ENCODE measurements at regions not wholly inside any gene's neighbourhood (a gene's known extent, or its start where the extent isn't known, plus 50 kb on each side); places are given as distances from the start of the nearest gene placed in this dataset.

DNA sequence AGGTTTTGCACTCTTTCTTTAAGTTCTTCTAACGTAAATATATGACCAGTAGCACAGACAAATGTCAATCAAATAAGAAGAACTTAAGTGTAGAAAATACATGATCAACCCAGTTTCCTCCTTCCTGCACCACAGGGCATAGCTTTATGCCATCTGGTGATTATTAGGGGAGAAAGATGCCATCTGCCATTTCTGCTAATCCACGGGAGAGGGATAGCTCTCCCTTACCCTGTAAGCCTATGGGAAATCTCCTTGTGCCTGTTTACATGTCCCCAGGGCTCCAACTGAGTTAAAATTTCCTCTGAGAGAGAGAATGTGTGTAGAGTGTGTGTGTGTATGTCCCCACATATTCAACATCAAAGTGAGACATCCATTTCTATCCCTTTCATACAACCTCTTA is 135.9 kb downstream of the RSL24D1 start:
- no peak overlapping the region for H3K27ac ChIP-seq (replicated peaks in 1 of 4)

DNA sequence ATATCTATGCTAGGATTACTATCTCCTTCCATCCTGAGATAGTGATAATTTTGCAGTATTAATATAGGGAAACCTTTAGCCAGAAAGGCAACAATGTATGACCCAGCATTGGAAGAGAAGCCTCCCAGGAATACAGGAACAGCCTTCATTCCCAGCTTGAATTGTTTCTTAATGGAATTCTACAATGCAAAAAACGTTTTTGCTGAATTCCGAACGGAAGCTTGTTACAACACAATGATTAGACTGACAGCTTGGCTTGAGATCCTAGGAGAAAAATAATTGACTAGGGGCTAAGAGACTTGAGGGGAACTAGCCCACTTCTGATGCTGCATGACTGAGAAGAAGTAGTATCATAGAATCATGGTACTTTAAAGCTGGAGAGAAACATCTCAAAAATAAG is 140.2 kb downstream of the RSL24D1 start:
- Histone ChIP-seq H3K4me1 (no peaks in the 10 kb centered on the region), H3K36me3 (no peaks in the 10 kb centered on the region), H3K27me3 (no peaks in the 10 kb centered on the region), H3K9me3 (no peaks in the 10 kb centered on the region), H3K27ac (replicated peaks in 1 of 4) (no peak overlapping the region), H3K4me3 (no peak overlapping the region)
- no peak for TF ChIP-seq POLR2AphosphoS5 (IDR thresholded peaks at IDR 0.05)
- TF ChIP-seq, protein P1, sequence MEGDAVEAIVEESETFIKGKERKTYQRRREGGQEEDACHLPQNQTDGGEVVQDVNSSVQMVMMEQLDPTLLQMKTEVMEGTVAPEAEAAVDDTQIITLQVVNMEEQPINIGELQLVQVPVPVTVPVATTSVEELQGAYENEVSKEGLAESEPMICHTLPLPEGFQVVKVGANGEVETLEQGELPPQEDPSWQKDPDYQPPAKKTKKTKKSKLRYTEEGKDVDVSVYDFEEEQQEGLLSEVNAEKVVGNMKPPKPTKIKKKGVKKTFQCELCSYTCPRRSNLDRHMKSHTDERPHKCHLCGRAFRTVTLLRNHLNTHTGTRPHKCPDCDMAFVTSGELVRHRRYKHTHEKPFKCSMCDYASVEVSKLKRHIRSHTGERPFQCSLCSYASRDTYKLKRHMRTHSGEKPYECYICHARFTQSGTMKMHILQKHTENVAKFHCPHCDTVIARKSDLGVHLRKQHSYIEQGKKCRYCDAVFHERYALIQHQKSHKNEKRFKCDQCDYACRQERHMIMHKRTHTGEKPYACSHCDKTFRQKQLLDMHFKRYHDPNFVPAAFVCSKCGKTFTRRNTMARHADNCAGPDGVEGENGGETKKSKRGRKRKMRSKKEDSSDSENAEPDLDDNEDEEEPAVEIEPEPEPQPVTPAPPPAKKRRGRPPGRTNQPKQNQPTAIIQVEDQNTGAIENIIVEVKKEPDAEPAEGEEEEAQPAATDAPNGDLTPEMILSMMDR (IDR thresholded peaks at IDR 0.05) = no peak
- no peak for TF ChIP-seq POLR2A (IDR thresholded peaks at IDR 0.05; ENCODE audit: low read depth)
- TF ChIP-seq EP300 (IDR thresholded peaks at IDR 0.05) = no peak
- intact Hi-C loops (cut with DNase I) = no loop called here
- DNase-seq (ENCODE audit: extremely low spot score) = no peak
- WGBS = 70% methylated on average over 3 of the region's 3 CpGs

More for the DNA sequence above, 135.9 kb downstream of the RSL24D1 start:
- no peak overlapping the region for H3K4me3 ChIP-seq
- intact Hi-C loops (cut with DNase I) = no loop called here
- 75% methylated on average over 2 of the region's 2 CpGs for WGBS
- H3K36me3 ChIP-seq = no peaks in the 10 kb centered on the region
- no peaks in the 10 kb centered on the region for H3K4me1 ChIP-seq
- H3K9me3 ChIP-seq = no peaks in the 10 kb centered on the region
- no peak for TF ChIP-seq EP300 (IDR thresholded peaks at IDR 0.05)
- TF ChIP-seq, protein P1 (IDR thresholded peaks at IDR 0.05) = no peak
- no peak for TF ChIP-seq POLR2A (IDR thresholded peaks at IDR 0.05; ENCODE audit: low read depth)
- TF ChIP-seq POLR2AphosphoS5 (IDR thresholded peaks at IDR 0.05) = no peak
- H3K27me3 ChIP-seq = no peaks in the 10 kb centered on the region
- DNase-seq (ENCODE audit: extremely low spot score) = no peak

DNA sequence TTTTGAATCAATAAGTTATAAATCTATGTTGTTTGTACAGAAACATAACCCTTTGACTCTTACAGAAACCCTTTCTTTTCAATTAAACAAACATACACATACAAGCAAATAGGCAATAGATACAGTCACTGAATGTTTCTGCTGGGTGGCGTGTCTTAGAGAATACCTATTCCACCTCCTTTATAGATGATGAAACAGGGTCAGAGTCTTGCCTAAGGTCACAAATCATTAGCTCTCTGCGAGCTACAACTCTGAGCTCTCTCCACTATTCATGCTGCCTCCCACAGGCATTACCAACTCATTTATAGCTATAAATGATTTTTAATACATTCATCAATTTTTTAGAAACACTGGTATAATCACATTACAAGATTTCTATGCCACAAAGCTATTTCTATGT is 152.6 kb downstream of the RSL24D1 start:
- no peak for DNase-seq (ENCODE audit: extremely low spot score)
- Histone ChIP-seq H3K9me3 (no peaks in the 10 kb centered on the region), H3K27ac (replicated peaks in 1 of 4) (no peak overlapping the region), H3K27me3 (peaks cover 0 to 6% (median 0%) of the 10 kb centered on the region in 4 donors), H3K36me3 (no peaks in the 10 kb centered on the region), H3K4me3 (no peak overlapping the region), H3K4me1 (no peaks in the 10 kb centered on the region)
- TF ChIP-seq, protein P1 (IDR thresholded peaks at IDR 0.05) = no peak
- TF ChIP-seq POLR2AphosphoS5 (IDR thresholded peaks at IDR 0.05) = no peak
- TF ChIP-seq EP300 (IDR thresholded peaks at IDR 0.05) = no peak
- TF ChIP-seq POLR2A (IDR thresholded peaks at IDR 0.05; ENCODE audit: low read depth) = no peak
- intact Hi-C loops (cut with DNase I) = no loop called here
- 70% methylated on average over 2 of the region's 2 CpGs for WGBS

DNA sequence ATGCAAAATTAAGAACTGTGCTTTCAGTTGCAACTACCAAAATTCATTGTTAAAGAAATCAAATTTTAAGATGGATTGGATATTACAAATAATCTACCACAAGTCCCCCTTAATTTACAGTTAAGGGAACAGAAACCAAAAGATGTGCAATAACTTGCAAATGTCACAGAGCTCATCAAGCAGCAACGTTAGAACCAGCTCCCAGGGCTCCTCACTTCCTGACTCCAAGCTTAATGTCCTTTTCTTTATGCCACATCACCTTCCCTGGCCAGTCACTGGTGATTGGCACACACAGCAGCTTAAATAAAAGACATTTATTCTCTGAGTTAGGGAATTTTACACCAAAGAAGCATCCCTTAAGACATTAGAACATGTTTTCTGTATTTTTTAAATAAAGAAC is 159.7 kb downstream of the RSL24D1 start:
- TF ChIP-seq POLR2AphosphoS5 (IDR thresholded peaks at IDR 0.05) = no peak
- TF ChIP-seq POLR2A (IDR thresholded peaks at IDR 0.05; ENCODE audit: low read depth) = no peak
- TF ChIP-seq, protein P1 (IDR thresholded peaks at IDR 0.05) = no peak
- no peak for TF ChIP-seq EP300 (IDR thresholded peaks at IDR 0.05)
- 7% methylated on average over 1 of the region's 1 CpG for WGBS
- Histone ChIP-seq H3K4me1 (peaks cover 0 to 4% (median 0%) of the 10 kb centered on the region in 4 donors), H3K27ac (replicated peaks in 1 of 4) (no peak overlapping the region), H3K4me3 (no peak overlapping the region), H3K9me3 (no peaks in the 10 kb centered on the region), H3K36me3 (no peaks in the 10 kb centered on the region), H3K27me3 (no peaks in the 10 kb centered on the region)
- intact Hi-C loops (cut with DNase I) = no loop called here
- DNase-seq (ENCODE audit: extremely low spot score) = no peak

DNA sequence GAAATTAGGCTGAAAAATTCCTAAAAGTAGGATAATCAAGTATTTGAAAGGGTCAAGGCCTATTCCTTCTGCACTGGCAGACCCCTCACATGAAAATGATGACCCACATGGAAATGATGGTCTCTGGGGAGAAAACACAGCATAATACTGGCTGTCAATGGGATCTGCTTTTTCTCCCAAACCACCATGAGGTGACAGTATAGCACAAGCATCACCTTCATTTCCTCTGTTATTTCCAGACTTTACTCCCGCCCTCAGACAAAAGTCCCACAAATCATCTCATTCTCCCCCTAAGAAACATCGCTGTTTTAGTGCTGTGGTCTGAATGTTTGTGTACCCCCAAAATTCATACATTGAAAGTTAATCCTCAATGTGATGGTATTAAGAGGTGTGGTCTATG is 161.0 kb downstream of the RSL24D1 start:
- H3K36me3 ChIP-seq = no peaks in the 10 kb centered on the region
- intact Hi-C loops (cut with DNase I) = no loop called here
- WGBS = 86% methylated on average over 2 of the region's 2 CpGs
- H3K27ac ChIP-seq (replicated peaks in 1 of 4) = no peak overlapping the region
- no peak for DNase-seq (ENCODE audit: extremely low spot score)
- peaks cover 0 to 4% (median 0%) of the 10 kb centered on the region in 4 donors for H3K4me1 ChIP-seq
- TF ChIP-seq, protein P1 (IDR thresholded peaks at IDR 0.05) = no peak
- no peaks in the 10 kb centered on the region for H3K27me3 ChIP-seq
- H3K4me3 ChIP-seq = no peak overlapping the region
- no peaks in the 10 kb centered on the region for H3K9me3 ChIP-seq

Data from esophagus muscularis mucosa (tissue), 4 donors.